K562 (cell line): ENCODE measurements at regions not wholly inside any gene's neighbourhood (a gene's known extent, or its start where the extent isn't known, plus 50 kb on each side); places are given as distances from the start of the nearest gene placed in this dataset.

Experiments
- ASH1L ChIP-seq: fragments of 450-650 bp; IDR thresholded peaks from 2 replicates; pipeline ENCODE4 v1.6.1; 2018; ENCODE audit warnings: borderline replicate concordance, mild to moderate bottlenecking, low read depth; ENCODE audit not compliant: partially characterized antibody
- PHB ChIP-seq: fragments of 250-450 bp; sonication (Bioruptor Pico); IDR thresholded peaks from 2 replicates; pipeline ENCODE4 v1.5.0; 2021
- POLR2A ChIP-seq: fragments of 450-650 bp; conservative IDR thresholded peaks from 2 replicates; pipeline ENCODE4 v1.6.1; 2016
- RFX5 ChIP-seq: IDR thresholded peaks from 2 replicates; pipeline ENCODE4 v1.6.1; 2011; ENCODE audit warnings: low read depth, mild to moderate bottlenecking, improper control_type of control experiment, low read length
- SIN3A ChIP-seq, 2 experiments: fragments of 150-350 bp in 1 of 2; IDR thresholded peaks; 2 replicates each; pipeline ENCODE4 v1.6.1; 2011 to 2016; ENCODE audit warnings: borderline replicate concordance in 2 of 2, low read depth in 2 of 2, low read length in 2 of 2, mild to moderate bottlenecking in 2 of 2, moderate library complexity in 2 of 2; ENCODE audit not compliant: control insufficient read depth in 1 of 2
- TBP ChIP-seq: optimal IDR thresholded peaks from 2 replicates; pipeline ENCODE3; 2011; ENCODE audit warnings: low read depth, low read length, improper control_type of control experiment
- TEAD4 ChIP-seq, 2 experiments: sonication (generic) in 1 of 2; formaldehyde crosslinking in 1 of 2; IDR thresholded peaks; 2 replicates each; pipeline versions ENCODE4 v1.6.1 to v1.8.0; 2012 to 2022; ENCODE audit warnings: borderline replicate concordance in 1 of 2, inconsistent platforms in 1 of 2, low read length in 1 of 2, mild to moderate bottlenecking in 1 of 2, missing genetic modification reagents in 1 of 2
- ZNF140 ChIP-seq: fragments of 250-450 bp; sonication (Bioruptor Pico); IDR thresholded peaks from 2 replicates; pipeline ENCODE4 v1.8.0; 2021; ENCODE audit warnings: moderate library complexity, mild to moderate bottlenecking, inconsistent platforms
- ZNF274 ChIP-seq: IDR thresholded peaks from 2 replicates; pipeline ENCODE4 v1.6.1; 2011; ENCODE audit warnings: low read depth, mild to moderate bottlenecking, low read length, moderate library complexity, borderline replicate concordance
- ZNF551 ChIP-seq: fragments of 250-450 bp; sonication (Bioruptor Pico); IDR thresholded peaks from 2 replicates; pipeline ENCODE4 v1.5.0; 2021; ENCODE audit warnings: mild to moderate bottlenecking, moderate library complexity
- ZNF644 ChIP-seq: fragments of 200-800 bp; sonication (Bioruptor generic); IDR thresholded peaks from 2 replicates; pipeline ENCODE4 v1.6.1; 2016; ENCODE audit warnings: low read depth, missing genetic modification characterization, missing compliant biosample characterization
- TF ChIP-seq, protein P1 (sequence below): sonication (generic); formaldehyde crosslinking; IDR thresholded peaks from 2 replicates; pipeline ENCODE4 v1.9.0; 2022; ENCODE audit warnings: mild to moderate bottlenecking, missing genetic modification reagents
- TF ChIP-seq, protein P2 (sequence below): fragments of 250-450 bp; sonication (Bioruptor Pico); IDR thresholded peaks from 2 replicates; pipeline ENCODE4 v1.8.0; 2021; ENCODE audit warnings: mild to moderate bottlenecking, moderate library complexity
- TF ChIP-seq, protein P3 (sequence below), 3 experiments: IDR thresholded peaks in 2 of 3; conservative IDR thresholded peaks in 1 of 3; 2 replicates each; pipeline ENCODE4 v1.5.1; 2011 to 2012; ENCODE audit warnings: low read length in 3 of 3, mild to moderate bottlenecking in 3 of 3, control low read depth in 2 of 3, improper control_type of control experiment in 1 of 3, inconsistent platforms in 1 of 3, low read depth in 1 of 3, mixed read lengths in 1 of 3, moderate library complexity in 1 of 3; ENCODE audit not compliant: insufficient read depth in 2 of 3

DNA sequence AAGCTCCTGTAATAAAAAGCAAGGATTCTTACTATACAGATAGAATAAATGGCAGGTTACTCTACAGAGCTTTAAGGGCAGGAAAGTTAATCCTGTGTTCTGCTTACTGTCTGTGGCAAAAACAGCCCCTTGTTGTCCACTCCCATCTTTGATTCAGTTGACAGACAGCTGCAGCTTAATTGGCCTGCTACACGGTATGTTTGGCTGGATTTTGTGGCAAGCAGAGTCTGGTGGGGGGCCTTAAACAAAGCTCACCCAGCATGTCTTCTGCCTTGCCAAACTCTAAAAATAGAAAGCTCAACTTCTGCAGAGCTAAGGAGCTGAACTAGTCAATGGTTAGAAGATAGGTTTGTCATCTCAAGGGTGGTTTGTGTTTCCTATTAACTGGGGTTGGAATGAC is 407.2 kb downstream of the HLX start:
- TF ChIP-seq, protein P1, sequence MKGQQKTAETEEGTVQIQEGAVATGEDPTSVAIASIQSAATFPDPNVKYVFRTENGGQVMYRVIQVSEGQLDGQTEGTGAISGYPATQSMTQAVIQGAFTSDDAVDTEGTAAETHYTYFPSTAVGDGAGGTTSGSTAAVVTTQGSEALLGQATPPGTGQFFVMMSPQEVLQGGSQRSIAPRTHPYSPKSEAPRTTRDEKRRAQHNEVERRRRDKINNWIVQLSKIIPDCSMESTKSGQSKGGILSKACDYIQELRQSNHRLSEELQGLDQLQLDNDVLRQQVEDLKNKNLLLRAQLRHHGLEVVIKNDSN (CRISPR knock-in tag), result no peak
- TF ChIP-seq ZNF644 (tag), result no peak
- TF ChIP-seq, protein P2, sequence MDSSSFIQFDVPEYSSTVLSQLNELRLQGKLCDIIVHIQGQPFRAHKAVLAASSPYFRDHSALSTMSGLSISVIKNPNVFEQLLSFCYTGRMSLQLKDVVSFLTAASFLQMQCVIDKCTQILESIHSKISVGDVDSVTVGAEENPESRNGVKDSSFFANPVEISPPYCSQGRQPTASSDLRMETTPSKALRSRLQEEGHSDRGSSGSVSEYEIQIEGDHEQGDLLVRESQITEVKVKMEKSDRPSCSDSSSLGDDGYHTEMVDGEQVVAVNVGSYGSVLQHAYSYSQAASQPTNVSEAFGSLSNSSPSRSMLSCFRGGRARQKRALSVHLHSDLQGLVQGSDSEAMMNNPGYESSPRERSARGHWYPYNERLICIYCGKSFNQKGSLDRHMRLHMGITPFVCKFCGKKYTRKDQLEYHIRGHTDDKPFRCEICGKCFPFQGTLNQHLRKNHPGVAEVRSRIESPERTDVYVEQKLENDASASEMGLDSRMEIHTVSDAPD (CRISPR knock-in tag), result no peak
- TF ChIP-seq RFX5, result no peak
- TF ChIP-seq ZNF551, result no peak
- TF ChIP-seq POLR2A, result no peak
- TF ChIP-seq ZNF274, result no peak
- no peak for TF ChIP-seq TBP
- TF ChIP-seq ZNF140 (CRISPR knock-in tag), result no peak
- no peak for TF ChIP-seq ASH1L
- TF ChIP-seq PHB (CRISPR knock-in tag), result no peak
- no peak for TF ChIP-seq TEAD4 (IDR thresholded peaks at IDR 0.05; ENCODE audit: low read length)
- no peak for TF ChIP-seq TEAD4 (CRISPR knock-in tag; IDR thresholded peaks at IDR 0.05; ENCODE audit: borderline replicate concordance)
- TF ChIP-seq, protein P3, sequence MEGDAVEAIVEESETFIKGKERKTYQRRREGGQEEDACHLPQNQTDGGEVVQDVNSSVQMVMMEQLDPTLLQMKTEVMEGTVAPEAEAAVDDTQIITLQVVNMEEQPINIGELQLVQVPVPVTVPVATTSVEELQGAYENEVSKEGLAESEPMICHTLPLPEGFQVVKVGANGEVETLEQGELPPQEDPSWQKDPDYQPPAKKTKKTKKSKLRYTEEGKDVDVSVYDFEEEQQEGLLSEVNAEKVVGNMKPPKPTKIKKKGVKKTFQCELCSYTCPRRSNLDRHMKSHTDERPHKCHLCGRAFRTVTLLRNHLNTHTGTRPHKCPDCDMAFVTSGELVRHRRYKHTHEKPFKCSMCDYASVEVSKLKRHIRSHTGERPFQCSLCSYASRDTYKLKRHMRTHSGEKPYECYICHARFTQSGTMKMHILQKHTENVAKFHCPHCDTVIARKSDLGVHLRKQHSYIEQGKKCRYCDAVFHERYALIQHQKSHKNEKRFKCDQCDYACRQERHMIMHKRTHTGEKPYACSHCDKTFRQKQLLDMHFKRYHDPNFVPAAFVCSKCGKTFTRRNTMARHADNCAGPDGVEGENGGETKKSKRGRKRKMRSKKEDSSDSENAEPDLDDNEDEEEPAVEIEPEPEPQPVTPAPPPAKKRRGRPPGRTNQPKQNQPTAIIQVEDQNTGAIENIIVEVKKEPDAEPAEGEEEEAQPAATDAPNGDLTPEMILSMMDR (IDR thresholded peaks at IDR 0.05 in 2 of 3, conservative IDR thresholded peaks at IDR 0.05 in 1 of 3; ENCODE audit: insufficient read depth in 2 of 3, low read depth in 1 of 3, low read length in 3 of 3), result no peak
- no peak for TF ChIP-seq SIN3A (IDR thresholded peaks at IDR 0.05; ENCODE audit: borderline replicate concordance in 2 of 2, control insufficient read depth in 1 of 2, low read depth in 2 of 2, low read length in 2 of 2)
